ENCODE measurements at regions not wholly inside any gene's neighbourhood (a gene's known extent, or its start where the extent isn't known, plus 50 kb on each side); places are given as distances from the start of the nearest gene placed in this dataset.

DNA sequence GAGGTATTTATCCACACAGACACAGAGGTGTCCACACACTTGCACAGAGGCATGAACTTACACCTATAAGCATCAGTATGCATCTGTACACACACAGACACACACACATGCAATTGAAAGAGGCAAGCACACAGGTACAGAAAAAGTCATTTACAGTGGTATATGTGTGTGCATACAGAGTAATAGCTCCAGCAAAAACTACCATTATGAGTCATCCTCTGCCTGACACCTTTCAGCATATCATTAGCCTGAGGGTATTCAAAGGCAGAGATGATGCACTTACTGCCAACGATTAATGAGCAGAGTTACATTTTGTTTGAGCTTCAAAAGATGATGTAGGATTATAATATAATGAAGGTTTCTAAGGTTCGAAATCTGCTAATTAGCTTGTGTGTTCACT lies 100.3 kb upstream of the TPRG1 start:
- no peak overlapping the region for H3K4me3 ChIP-seq
- no peaks in the 10 kb centered on the region for H3K27me3 ChIP-seq
- DNase-seq: no peak
- no peaks in the 10 kb centered on the region for H3K4me1 ChIP-seq
- WGBS, 4 donors: 74 to 89% (median 81%) methylated on average over 2 of the region's 2 CpGs
- intact Hi-C loops (cut with DNase I): no loop called here
- no peak overlapping the region for H3K27ac ChIP-seq
- no peak for ATAC-seq
- peaks cover 0 to 29% (median 2%) of the 10 kb centered on the region in 12 donors for H3K9me3 ChIP-seq
- H3K36me3 ChIP-seq: no peaks in the 10 kb centered on the region
- TF ChIP-seq, protein P1, sequence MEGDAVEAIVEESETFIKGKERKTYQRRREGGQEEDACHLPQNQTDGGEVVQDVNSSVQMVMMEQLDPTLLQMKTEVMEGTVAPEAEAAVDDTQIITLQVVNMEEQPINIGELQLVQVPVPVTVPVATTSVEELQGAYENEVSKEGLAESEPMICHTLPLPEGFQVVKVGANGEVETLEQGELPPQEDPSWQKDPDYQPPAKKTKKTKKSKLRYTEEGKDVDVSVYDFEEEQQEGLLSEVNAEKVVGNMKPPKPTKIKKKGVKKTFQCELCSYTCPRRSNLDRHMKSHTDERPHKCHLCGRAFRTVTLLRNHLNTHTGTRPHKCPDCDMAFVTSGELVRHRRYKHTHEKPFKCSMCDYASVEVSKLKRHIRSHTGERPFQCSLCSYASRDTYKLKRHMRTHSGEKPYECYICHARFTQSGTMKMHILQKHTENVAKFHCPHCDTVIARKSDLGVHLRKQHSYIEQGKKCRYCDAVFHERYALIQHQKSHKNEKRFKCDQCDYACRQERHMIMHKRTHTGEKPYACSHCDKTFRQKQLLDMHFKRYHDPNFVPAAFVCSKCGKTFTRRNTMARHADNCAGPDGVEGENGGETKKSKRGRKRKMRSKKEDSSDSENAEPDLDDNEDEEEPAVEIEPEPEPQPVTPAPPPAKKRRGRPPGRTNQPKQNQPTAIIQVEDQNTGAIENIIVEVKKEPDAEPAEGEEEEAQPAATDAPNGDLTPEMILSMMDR (IDR thresholded peaks at IDR 0.05): no peak
- no peak for TF ChIP-seq POLR2A (IDR thresholded peaks at IDR 0.05)

DNA sequence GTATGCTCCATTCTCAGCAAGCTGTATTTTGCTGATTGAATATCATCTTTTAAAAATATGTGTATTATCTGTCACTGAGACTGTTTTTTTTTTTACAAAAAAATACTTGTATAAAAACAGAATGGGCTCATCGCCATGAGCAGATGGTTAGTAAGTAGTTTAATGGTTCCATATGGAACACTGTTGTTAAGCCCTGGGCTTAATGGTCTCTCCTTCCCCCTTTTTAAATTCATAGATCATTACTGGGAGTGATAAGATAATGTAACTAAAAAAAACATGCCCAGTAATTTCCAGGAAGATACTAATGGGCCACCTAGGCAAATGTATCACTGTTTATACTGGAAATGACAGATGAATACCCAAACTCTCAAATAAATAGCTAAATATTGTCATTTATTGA lies 95.3 kb upstream of the TPRG1 start:
- Histone ChIP-seq H3K27me3 (no peaks in the 10 kb centered on the region), H3K9me3 (no peaks in the 10 kb centered on the region), H3K27ac (no peak overlapping the region), H3K36me3 (no peaks in the 10 kb centered on the region), H3K4me1 (no peaks in the 10 kb centered on the region), H3K4me3 (no peak overlapping the region)
- intact Hi-C loops (cut with DNase I): no loop called here
- 83 to 95% (median 90%) methylated on average over 1 of the region's 1 CpG for WGBS, 4 donors
- ATAC-seq: no peak
- DNase-seq: no peak
- no peak for TF ChIP-seq POLR2A (IDR thresholded peaks at IDR 0.05)
- TF ChIP-seq, protein P1 (IDR thresholded peaks at IDR 0.05): no peak

DNA sequence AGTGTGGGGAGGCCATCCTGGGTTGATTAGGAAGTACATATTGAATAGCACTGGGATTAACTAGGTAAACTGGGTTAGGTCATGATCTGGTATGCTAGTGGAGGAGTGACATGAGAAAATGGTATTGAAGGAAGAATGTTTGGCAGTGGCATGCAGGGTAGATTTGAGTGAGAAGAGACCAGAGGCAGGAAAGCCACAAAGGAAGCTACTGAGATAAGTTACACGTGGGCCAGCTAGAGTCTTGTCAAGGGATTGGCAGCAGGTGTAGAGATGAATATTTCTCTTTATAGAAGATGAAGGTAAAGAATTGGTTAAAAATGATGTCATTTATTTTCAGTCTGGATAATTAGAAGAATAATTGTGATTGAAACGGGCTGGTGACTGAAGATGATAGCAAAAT lies 91.0 kb upstream of the TPRG1 start:
- Histone ChIP-seq H3K27ac (no peak overlapping the region), H3K4me1 (no peaks in the 10 kb centered on the region), H3K27me3 (no peaks in the 10 kb centered on the region), H3K4me3 (no peak overlapping the region), H3K9me3 (no peaks in the 10 kb centered on the region), H3K36me3 (no peaks in the 10 kb centered on the region)
- ATAC-seq (no peak), DNase-seq (no peak)
- 44 to 50% (median 48%) methylated on average over 2 of the region's 2 CpGs for WGBS, 4 donors
- TF ChIP-seq, protein P1 (IDR thresholded peaks at IDR 0.05): no peak
- TF ChIP-seq POLR2A (IDR thresholded peaks at IDR 0.05): no peak
- intact Hi-C loops (cut with DNase I): no loop called here

DNA sequence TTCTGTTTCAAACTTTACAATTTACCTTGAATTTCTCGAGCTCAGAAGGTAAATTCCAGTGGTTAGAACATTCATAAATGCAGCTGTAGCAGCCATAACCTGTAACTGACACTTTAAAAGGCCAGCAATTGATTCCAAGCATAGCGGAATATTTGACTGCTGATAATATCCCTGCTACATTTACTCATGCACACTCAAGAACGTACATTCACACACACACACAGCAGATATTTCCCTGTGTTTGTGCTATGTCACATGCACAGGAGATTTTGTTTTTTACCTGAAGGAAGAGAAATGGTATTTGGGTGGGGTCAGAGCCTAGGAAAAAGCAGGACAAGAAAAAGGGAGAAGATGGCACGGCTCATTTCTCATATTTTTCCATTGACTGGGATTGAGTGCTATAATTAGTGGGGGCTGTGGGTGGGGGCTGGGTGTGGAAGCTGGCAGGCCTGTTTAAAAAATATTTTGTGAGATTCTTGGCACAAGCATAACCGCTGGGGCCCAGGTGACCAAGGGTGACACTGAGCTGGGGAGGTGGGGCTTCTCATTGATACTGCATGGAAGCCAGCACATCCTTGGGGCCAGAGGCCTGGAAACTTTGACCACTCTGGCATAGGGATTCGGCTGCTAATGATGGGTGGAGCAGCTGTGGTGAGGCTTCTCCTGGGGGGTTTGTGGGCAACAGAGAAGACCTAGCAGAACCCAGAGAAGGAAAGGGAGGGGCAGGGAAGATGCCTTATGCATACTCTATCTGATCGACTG lies 88.9 kb upstream of the TPRG1 start:
- no peak for ATAC-seq
- no peak for DNase-seq
- no peaks in the 10 kb centered on the region for H3K36me3 ChIP-seq
- H3K27ac ChIP-seq: no peak overlapping the region
- no peaks in the 10 kb centered on the region for H3K4me1 ChIP-seq
- TF ChIP-seq, protein P1 (IDR thresholded peaks at IDR 0.05): no peak
- TF ChIP-seq POLR2A (IDR thresholded peaks at IDR 0.05): no peak
- no peaks in the 10 kb centered on the region for H3K27me3 ChIP-seq
- peaks cover 0 to 5% (median 0%) of the 10 kb centered on the region in 12 donors for H3K9me3 ChIP-seq
- intact Hi-C loops (cut with DNase I): no loop called here
- no peak overlapping the region for H3K4me3 ChIP-seq
- WGBS, 4 donors: 60 to 71% (median 63%) methylated on average over 7 of the region's 7 CpGs
